GM21528 (cell line): ENCODE measurements at regions not wholly inside any gene's neighbourhood (a gene's known extent, or its start where the extent isn't known, plus 50 kb on each side); places are given as distances from the start of the nearest gene placed in this dataset.
"Not testable (repeated sequence)": the region's sequence is repeated elsewhere in the genome, so short reads cannot be mapped to it uniquely, and the experiment has no call there.

Source experiments
- ATAC-seq: cut with Tn5 transposase; IDR thresholded peaks from one replicate; pipeline ENCODE4 v1.9.1; 2021; ENCODE audit warnings: mild to moderate bottlenecking, moderate library complexity; ENCODE audit not compliant: unreplicated experiment, low FRiP score

DNA sequence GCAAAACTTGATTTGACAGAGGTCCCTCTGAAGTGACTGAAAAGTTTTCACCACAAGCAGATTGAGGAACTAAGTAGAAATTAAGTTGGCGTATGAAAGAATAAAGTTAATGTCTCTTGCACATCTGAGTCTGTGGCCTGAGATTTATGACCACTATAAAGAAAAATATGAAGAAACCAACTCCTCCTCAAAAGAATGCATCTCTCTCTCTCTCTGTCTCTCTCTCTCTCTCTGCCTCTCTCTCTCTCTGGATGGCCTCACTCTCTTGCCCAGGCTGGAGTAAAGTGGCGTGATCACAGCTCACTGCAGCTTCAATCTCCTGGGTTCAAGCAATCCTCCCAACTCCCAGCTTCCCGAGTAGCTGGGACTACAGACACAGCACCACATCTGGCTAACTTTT is 55.2 kb downstream of the RPL22L1 start:
- ATAC-seq: no peak

- ATAC-seq: no peak
These were observed 56.7 kb downstream of the RPL22L1 start for GRCh38 chr3:170813266-170813665.

DNA sequence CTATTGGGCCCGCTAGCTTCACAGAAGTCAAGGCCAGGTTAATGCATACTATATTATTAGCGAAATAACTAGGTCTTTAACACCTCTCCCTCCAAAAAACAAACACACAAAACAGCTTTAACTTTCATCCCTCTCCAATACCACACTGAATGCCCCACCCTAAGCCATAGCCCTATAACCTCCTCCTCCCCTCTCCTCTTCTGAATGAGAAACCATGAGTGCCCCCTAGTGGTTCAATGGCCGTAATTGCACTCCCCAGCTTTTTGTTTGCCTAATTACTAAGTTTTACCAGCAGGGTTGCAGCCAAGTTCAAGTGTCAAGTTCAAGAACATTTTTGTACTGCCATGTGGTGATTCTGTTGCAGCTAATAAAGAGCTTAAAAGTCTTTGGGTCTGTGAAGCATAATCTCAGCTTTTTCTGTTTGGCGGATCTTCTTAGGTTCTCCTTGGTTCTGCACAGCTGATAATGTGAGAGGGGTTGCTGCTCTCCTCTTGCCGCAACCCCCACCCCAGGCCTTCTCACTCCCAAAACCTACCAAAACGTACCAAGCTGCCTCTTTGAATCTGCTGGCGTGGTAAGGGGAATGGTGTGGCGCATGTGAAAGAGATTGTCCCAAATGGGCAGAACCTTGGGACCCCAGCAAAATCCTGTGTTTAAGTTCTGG is 57.9 kb downstream of the RPL22L1 start:
- ATAC-seq: peak; percentile 87

GRCh38 chr3:170811515-170811914 is 58.5 kb downstream of the RPL22L1 start:
- no peak for ATAC-seq

- no peak for ATAC-seq
These were observed 60.0 kb downstream of the RPL22L1 start for GRCh38 chr3:170809975-170810357.

- no peak for ATAC-seq
These were observed 60.7 kb downstream of the RPL22L1 start for GRCh38 chr3:170809007-170809974.

DNA sequence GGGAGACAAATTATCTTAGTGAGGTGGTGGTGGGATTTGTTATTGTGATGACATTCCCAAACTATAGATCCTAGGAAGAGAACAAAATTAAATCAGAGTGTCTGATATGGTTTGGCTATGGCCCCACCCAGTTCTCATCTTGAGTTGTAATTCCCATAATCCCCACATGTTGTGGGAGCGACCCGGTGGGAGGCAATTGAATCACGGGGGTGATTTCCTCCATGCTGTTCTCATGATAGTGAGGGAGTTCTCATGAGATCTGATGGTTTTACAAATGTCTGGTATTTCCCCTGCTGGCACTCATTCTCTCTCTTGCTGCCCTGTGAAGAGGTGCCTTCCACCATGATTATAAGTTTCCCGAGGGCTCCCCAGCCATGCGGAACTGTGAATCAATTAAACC is 62.0 kb downstream of the RPL22L1 start:
- no peak for ATAC-seq

GRCh38 chr3:170806676-170807075 is 63.3 kb downstream of the RPL22L1 start:
- ATAC-seq: no peak

GRCh38 chr3:170806141-170806540 is 63.9 kb downstream of the RPL22L1 start:
- no peak for ATAC-seq

DNA sequence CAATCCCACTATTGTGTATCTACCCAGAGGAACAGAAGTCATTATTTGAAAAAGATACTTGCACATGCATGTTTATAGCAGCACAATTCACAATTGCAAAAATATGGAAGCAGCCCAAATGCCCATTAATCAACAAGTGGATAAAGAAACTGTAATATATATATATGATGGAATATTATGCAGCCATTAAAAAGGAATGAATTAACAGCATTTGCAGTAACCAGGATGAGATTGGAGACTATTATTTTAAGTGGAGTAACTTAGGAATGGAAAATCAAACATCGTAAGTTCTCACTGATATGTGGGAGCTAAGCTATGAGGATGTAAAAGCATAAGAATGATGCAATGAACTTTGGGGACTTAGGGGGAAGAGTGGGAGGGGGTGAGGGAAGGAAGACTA is 64.7 kb downstream of the RPL22L1 start:
- not testable (repeated sequence) for ATAC-seq

- ATAC-seq: not testable (repeated sequence)
These were observed 65.4 kb downstream of the RPL22L1 start for GRCh38 chr3:170804634-170805033.

DNA sequence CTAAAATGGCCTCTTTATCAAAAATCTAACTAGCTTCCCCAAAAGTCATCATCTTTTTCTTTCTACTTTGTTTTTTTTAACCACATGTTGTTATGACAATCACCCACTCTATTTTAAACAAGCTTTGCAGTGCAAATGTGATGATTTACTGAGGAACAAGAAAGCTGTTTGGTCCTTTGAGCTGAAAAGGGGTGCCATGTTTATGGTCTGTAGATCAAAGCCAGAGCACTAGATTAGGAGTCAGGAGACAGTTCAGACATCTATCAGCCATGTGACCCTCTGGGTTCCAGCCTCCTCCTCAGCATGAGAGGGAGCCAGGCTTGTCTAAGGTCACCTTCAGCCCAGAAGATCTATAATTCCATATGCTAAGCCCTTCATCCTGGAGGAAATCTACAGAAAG is 65.9 kb downstream of the RPL22L1 start:
- no peak for ATAC-seq

GRCh38 chr3:170802164-170803151 is 67.5 kb downstream of the RPL22L1 start:
- no peak for ATAC-seq

DNA sequence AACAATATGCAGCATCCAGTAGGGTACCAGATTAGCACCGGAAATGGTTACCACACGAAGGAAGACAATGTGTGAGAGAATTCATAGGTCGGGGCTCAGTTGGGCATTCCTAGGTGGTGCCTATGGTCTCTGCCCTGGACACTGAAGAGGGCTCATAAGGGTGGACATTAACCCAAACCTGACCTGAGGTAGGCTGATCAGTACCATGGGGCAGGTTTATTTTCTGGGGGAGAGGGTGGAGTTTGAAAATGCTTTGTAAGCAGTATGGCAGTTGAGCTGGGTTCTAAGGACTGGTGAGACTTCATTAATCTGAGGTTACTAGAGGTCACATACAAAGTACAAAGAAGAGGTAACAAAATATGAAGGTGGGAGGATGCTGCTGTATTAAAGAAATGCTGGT is 68.4 kb downstream of the RPL22L1 start:
- ATAC-seq: no peak

GRCh38 chr3:170800275-170800674 is 69.7 kb downstream of the RPL22L1 start:
- ATAC-seq: not testable (repeated sequence)

GRCh38 chr3:170799009-170799408 is 71.0 kb downstream of the RPL22L1 start:
- ATAC-seq: no peak

- no peak for ATAC-seq
These were observed 72.3 kb downstream of the RPL22L1 start for GRCh38 chr3:170797685-170798084.

DNA sequence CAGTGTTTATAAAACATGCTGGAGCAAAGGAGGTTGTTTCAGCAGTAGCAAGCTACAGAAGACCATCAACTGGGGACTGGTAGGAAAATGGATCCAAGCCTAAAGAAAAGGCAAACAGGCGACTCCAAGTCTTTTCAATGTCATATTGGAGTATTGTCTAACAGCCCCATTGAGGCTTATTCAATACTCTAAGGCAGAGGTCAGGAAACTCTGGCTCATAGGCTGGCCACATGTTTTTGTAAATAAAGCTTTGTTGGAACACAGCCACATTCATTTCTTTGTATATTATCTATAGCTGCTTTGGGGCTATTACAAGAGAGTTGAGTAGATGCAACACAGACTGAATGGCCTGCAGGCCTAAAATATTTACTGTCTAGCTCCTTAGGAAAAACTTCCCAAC is 77.5 kb downstream of the RPL22L1 start:
- no peak for ATAC-seq

DNA sequence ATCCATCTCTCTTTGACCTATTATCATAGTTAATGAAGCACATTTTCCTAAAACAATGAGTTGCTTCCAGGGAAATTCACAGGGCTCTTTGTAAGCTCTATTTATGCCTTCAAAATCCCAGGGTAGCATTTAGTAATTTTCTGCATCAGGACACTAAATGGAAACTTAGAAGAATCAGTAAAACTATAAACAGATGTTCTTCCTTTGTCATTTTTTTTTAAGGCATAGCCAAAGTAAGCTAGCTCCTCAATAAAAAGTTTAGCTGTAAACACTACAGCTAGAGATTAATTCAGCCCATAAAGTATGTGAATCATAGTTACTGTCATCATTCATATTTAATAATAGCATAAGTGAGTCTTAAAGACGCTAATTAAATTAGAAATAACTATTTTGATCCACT is 79.3 kb downstream of the RPL22L1 start:
- ATAC-seq: no peak

- ATAC-seq: no peak
These were observed 82.5 kb downstream of the RPL22L1 start for GRCh38 chr3:170787464-170787863.

GRCh38 chr3:170785454-170785853 is 84.5 kb downstream of the RPL22L1 start:
- no peak for ATAC-seq
